ENCODE measurements at regions not wholly inside any gene's neighbourhood (a gene's known extent, or its start where the extent isn't known, plus 50 kb on each side); places are given as distances from the start of the nearest gene placed in this dataset.

DNA sequence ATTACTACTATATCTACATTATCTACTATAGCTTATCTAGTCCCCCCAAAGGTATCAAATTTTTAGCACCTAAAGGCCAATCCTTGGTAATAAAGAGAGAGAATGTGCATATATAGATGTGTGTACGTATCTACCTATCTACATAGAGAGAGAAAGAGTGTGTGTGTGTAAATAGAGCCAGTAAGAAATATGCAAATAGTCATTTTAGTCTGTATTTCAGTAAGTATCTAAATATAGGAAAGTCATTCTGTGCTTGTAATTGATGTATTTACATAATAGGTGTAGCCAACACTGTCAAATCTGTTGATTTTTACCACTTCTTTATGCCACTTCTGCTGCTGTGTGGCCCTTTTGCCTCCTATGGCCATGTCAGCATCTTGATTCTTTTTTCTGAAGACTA is 284.5 kb upstream of the TFPI start:
- ChIA-PET POLR2A (no interaction called here), CTCF (interaction anchor here (1.1 to 2.4 kb wide), 2 partner anchors 255 to 339 kb away, joined by 3 to 11 read pairs; no protein-coding TSS in a partner anchor)
- Histone ChIP-seq H3K36me3 (ENCODE audit: control insufficient read depth in 4 of 4, insufficient read depth in 4 of 4, low read length in 3 of 4) (no peaks in the 10 kb centered on the region), H3K4me1 (ENCODE audit: control extremely low read depth in 1 of 4, control insufficient read depth in 4 of 4, insufficient read depth in 4 of 4, low read length in 3 of 4) (no peaks in the 10 kb centered on the region), H3K9me3 (ENCODE audit: control extremely low read depth in 1 of 5, control insufficient read depth in 4 of 5, insufficient read depth in 2 of 5, low read depth in 1 of 5, low read length in 4 of 5) (no peaks in the 10 kb centered on the region), H3K27me3 (replicated peaks in 2 of 5; ENCODE audit: control insufficient read depth in 4 of 5, insufficient read depth in 5 of 5, low read length in 4 of 5) (no peaks in the 10 kb centered on the region), H3K27ac (ENCODE audit: insufficient read depth in 1 of 2, low read depth in 1 of 2, low read length in 2 of 2, poor library complexity in 1 of 2, severe bottlenecking in 2 of 2) (no peak overlapping the region), H3K4me3 (ENCODE audit: control insufficient read depth in 1 of 7, extremely low read depth in 1 of 7, insufficient read depth in 4 of 7, low read depth in 2 of 7, low read length in 6 of 7) (no peak overlapping the region)
- no CpG with 5 or more reads among the region's 1 CpG for WGBS (ENCODE audit: insufficient coverage)
- DNase-seq: no peak

DNA sequence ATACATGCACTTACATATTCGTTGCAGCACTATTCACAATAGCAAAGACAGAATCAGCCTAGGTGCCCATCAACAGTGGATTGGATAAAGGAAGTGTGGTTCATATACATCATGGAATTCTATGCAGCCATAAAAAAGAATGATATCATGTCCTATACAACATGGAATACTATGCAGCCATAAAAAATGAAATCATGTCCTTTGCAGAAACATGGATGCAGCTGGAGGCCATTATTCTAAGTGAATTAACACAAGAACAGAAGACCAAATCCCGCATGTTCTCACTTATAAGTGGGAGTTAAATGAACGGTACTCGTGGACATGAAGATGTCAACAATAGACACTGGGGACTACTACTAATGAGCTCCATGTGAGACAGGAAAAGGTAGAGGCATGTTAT is 288.1 kb upstream of the TFPI start:
- no peak overlapping the region for H3K27ac ChIP-seq (ENCODE audit: insufficient read depth in 1 of 2, low read depth in 1 of 2, low read length in 2 of 2, poor library complexity in 1 of 2, severe bottlenecking in 2 of 2)
- 93% methylated on average over 3 of the region's 4 CpGs for WGBS (ENCODE audit: insufficient coverage)
- H3K4me3 ChIP-seq (ENCODE audit: control insufficient read depth in 1 of 7, extremely low read depth in 1 of 7, insufficient read depth in 4 of 7, low read depth in 2 of 7, low read length in 6 of 7): no peak overlapping the region
- no peaks in the 10 kb centered on the region for H3K4me1 ChIP-seq (ENCODE audit: control extremely low read depth in 1 of 4, control insufficient read depth in 4 of 4, insufficient read depth in 4 of 4, low read length in 3 of 4)
- POLR2A ChIA-PET: no interaction called here
- H3K9me3 ChIP-seq (ENCODE audit: control extremely low read depth in 1 of 5, control insufficient read depth in 4 of 5, insufficient read depth in 2 of 5, low read depth in 1 of 5, low read length in 4 of 5): no peaks in the 10 kb centered on the region
- no peaks in the 10 kb centered on the region for H3K36me3 ChIP-seq (ENCODE audit: control insufficient read depth in 4 of 4, insufficient read depth in 4 of 4, low read length in 3 of 4)
- DNase-seq: no peak
- peaks cover 0 to under 1% (median 0%) of the 10 kb centered on the region in 5 experiments for H3K27me3 ChIP-seq (replicated peaks in 2 of 5; ENCODE audit: control insufficient read depth in 4 of 5, insufficient read depth in 5 of 5, low read length in 4 of 5)
- CTCF ChIA-PET: interaction anchor here (1.3 to 6.3 kb wide), 7 partner anchors 10 to 347 kb away, joined by 4 to 40 read pairs (median 6); no protein-coding TSS in a partner anchor

DNA sequence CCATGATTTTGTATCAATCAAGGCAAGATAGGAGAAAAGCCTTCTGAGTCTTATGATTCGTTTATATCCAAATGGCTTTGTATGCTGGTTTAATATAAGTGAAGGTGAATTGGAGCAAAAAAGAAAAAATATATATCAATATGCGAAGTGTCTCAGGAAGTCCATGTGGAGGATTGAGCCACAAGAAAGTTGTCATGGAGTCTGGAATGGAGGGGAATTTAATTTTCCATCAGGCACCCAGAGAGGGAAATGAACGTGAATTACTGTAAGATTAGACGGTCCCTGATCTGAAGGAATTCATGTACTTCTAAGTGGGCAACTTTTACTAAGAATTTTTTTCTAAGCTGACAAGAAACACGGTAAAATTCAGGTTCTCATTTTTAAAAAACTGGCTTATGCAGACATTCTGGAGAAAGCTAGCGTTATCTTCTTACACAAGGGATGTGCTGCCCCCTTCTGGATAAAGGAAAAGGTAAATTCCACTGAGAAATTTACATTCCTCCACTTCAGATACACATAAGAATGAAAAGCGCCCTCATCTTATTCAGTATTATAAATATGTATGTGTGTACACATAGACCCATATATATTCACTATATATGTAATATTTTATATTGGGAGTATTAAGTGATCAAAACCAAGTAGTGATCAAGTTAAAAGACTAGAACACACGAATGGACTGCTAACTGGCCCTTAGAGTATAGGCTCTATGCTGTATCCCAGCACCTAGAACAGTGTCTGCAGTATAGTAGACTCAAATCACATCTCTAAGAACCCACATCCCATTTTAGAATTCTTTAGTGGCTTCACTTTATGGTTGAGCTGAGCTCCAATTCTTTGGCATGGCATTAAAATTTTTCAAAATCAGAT is 289.0 kb upstream of the TFPI start:
- 54% methylated on average over 5 of the region's 8 CpGs for WGBS (ENCODE audit: insufficient coverage)
- POLR2A ChIA-PET: no interaction called here
- Histone ChIP-seq H3K27ac (ENCODE audit: insufficient read depth in 1 of 2, low read depth in 1 of 2, low read length in 2 of 2, poor library complexity in 1 of 2, severe bottlenecking in 2 of 2) (no peak overlapping the region), H3K4me3 (ENCODE audit: control insufficient read depth in 1 of 7, extremely low read depth in 1 of 7, insufficient read depth in 4 of 7, low read depth in 2 of 7, low read length in 6 of 7) (no peak overlapping the region), H3K27me3 (replicated peaks in 2 of 5; ENCODE audit: control insufficient read depth in 4 of 5, insufficient read depth in 5 of 5, low read length in 4 of 5) (peaks cover 0 to 3% (median 0%) of the 10 kb centered on the region in 5 experiments), H3K4me1 (ENCODE audit: control extremely low read depth in 1 of 4, control insufficient read depth in 4 of 4, insufficient read depth in 4 of 4, low read length in 3 of 4) (no peaks in the 10 kb centered on the region), H3K9me3 (ENCODE audit: control extremely low read depth in 1 of 5, control insufficient read depth in 4 of 5, insufficient read depth in 2 of 5, low read depth in 1 of 5, low read length in 4 of 5) (no peaks in the 10 kb centered on the region), H3K36me3 (ENCODE audit: control insufficient read depth in 4 of 4, insufficient read depth in 4 of 4, low read length in 3 of 4) (no peaks in the 10 kb centered on the region)
- DNase-seq: peak; percentile 63 to 81 (median 79)
- CTCF ChIA-PET: interaction anchor here (1.0 to 6.3 kb wide), 9 partner anchors 9 to 1564 kb away, joined by 3 to 40 read pairs (median 5); no protein-coding TSS in a partner anchor

DNA sequence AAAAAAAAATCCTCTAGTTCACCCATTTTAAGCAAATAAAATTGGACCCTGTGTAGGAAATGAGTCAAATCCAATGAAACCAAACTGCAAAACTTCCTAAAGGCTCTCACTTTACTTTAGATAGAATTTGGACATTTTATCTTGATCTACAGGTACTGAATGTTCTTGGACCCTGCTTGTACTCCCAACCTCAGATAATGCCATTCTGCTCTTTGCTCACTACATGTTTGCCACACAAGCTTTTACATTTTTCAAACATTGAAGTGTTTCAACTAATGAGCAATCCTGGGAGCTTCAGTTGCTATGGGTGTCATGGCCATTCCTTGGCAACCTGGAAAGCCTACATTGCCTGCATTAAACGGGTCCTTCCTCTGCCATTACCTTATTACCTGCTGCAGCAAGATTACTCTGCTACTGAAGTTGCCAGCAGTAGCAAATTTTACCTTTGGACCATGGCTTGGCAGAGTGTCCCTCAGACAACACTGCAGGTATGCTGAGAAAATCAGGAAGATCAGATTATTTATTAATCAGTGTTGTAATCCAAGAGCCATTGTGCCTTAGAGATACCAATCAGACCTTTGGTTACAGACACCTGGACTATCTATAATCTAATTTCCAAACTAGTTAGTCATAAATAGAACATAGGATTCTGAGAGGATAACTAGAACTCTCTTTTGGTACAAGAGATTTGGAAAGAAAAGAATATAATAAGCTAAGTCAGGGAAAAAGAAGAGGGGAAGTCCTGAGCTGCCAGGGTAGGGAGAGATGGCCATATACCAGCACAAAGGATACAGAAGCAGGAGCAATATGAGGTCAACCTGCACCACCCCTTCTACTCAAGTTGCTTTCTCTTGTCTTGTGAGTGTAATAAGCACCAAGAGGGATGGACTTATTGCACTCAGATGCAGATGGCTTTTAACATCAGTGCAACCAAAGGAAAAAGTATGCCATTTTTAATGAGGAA is 293.3 kb upstream of the TFPI start:
- H3K27me3 ChIP-seq (replicated peaks in 2 of 5; ENCODE audit: control insufficient read depth in 4 of 5, insufficient read depth in 5 of 5, low read length in 4 of 5): peaks cover 0 to 3% (median 0%) of the 10 kb centered on the region in 5 experiments
- no peak for DNase-seq
- ChIA-PET POLR2A (no interaction called here), CTCF (interaction anchor here (2.6 kb wide), 1 partner anchor 348 kb away, joined by 8 read pairs; no protein-coding TSS in a partner anchor)
- no peak overlapping the region for H3K27ac ChIP-seq (ENCODE audit: insufficient read depth in 1 of 2, low read depth in 1 of 2, low read length in 2 of 2, poor library complexity in 1 of 2, severe bottlenecking in 2 of 2)
- no peaks in the 10 kb centered on the region for H3K36me3 ChIP-seq (ENCODE audit: control insufficient read depth in 4 of 4, insufficient read depth in 4 of 4, low read length in 3 of 4)
- H3K4me3 ChIP-seq (ENCODE audit: control insufficient read depth in 1 of 7, extremely low read depth in 1 of 7, insufficient read depth in 4 of 7, low read depth in 2 of 7, low read length in 6 of 7): no peak overlapping the region
- WGBS (ENCODE audit: insufficient coverage): no CpG with 5 or more reads among the region's 1 CpG
- no peaks in the 10 kb centered on the region for H3K4me1 ChIP-seq (ENCODE audit: control extremely low read depth in 1 of 4, control insufficient read depth in 4 of 4, insufficient read depth in 4 of 4, low read length in 3 of 4)
- no peaks in the 10 kb centered on the region for H3K9me3 ChIP-seq (ENCODE audit: control extremely low read depth in 1 of 5, control insufficient read depth in 4 of 5, insufficient read depth in 2 of 5, low read depth in 1 of 5, low read length in 4 of 5)

DNA sequence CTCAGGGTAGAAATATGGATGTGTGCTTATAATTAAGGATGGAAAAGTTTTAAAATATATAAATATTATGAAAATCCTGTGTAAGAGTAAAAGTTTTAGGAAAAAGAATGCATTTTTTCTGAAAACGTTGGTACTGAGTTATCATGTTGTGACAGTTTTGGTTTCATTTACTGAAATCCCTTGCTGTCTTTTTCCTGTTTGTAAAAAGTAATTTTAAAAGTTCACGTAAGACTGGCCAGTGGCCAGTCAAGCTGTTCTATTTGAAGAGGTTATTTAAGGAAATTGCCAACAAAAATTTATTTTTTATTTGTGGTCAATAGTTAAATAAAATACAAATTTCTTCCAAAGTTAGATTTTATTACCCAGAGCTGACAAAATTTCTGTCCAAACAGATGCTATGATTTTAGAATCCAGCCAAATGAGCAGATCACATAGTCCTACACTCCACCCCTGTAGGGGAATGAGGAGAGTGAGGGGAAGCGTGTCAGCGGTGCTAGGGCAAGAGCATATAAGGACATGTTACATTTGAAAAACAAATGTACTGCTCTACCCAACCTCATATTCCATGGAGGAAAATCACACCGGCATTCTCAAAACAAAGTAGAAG is 297.8 kb upstream of the TFPI start:
- Histone ChIP-seq H3K4me3 (ENCODE audit: control insufficient read depth in 1 of 7, extremely low read depth in 1 of 7, insufficient read depth in 4 of 7, low read depth in 2 of 7, low read length in 6 of 7) (no peak overlapping the region), H3K27ac (ENCODE audit: insufficient read depth in 1 of 2, low read depth in 1 of 2, low read length in 2 of 2, poor library complexity in 1 of 2, severe bottlenecking in 2 of 2) (no peak overlapping the region), H3K27me3 (replicated peaks in 2 of 5; ENCODE audit: control insufficient read depth in 4 of 5, insufficient read depth in 5 of 5, low read length in 4 of 5) (peaks cover 0 to 3% (median 0%) of the 10 kb centered on the region in 5 experiments), H3K9me3 (ENCODE audit: control extremely low read depth in 1 of 5, control insufficient read depth in 4 of 5, insufficient read depth in 2 of 5, low read depth in 1 of 5, low read length in 4 of 5) (no peaks in the 10 kb centered on the region), H3K4me1 (ENCODE audit: control extremely low read depth in 1 of 4, control insufficient read depth in 4 of 4, insufficient read depth in 4 of 4, low read length in 3 of 4) (no peaks in the 10 kb centered on the region), H3K36me3 (ENCODE audit: control insufficient read depth in 4 of 4, insufficient read depth in 4 of 4, low read length in 3 of 4) (no peaks in the 10 kb centered on the region)
- WGBS (ENCODE audit: insufficient coverage): 64% methylated on average over 3 of the region's 5 CpGs
- POLR2A ChIA-PET: no interaction called here
- no peak for DNase-seq
- CTCF ChIA-PET: interaction anchor here (1.9 kb wide), 1 partner anchor 9 kb away, joined by 5 read pairs; no protein-coding TSS in a partner anchor

DNA sequence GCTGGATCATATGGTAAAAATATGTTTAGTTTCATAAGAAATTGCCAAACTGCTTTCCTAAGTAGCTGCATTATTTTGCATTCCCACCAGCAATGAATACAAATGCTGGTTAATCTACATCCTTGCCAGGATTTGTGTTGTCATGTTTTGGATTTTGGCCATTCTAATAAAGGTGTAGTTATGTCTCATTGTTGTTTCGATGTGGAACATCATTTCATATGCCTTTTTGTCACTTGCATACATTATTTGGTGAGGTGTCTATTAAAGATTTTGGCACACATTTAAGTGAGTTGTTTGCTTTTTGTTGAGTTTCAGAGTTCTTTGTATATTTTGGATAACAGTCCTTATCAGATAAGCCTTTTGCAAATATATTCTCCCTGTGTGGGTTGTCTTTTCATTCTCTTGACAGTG is 299.2 kb upstream of the TFPI start:
- H3K36me3 ChIP-seq (ENCODE audit: control insufficient read depth in 4 of 4, insufficient read depth in 4 of 4, low read length in 3 of 4): no peaks in the 10 kb centered on the region
- no peaks in the 10 kb centered on the region for H3K27me3 ChIP-seq (replicated peaks in 2 of 5; ENCODE audit: control insufficient read depth in 4 of 5, insufficient read depth in 5 of 5, low read length in 4 of 5)
- WGBS (ENCODE audit: insufficient coverage): no CpG with 5 or more reads among the region's 1 CpG
- no peak for DNase-seq
- ChIA-PET POLR2A (no interaction called here), CTCF (no interaction called here)
- H3K27ac ChIP-seq (ENCODE audit: insufficient read depth in 1 of 2, low read depth in 1 of 2, low read length in 2 of 2, poor library complexity in 1 of 2, severe bottlenecking in 2 of 2): no peak overlapping the region
- H3K4me3 ChIP-seq (ENCODE audit: control insufficient read depth in 1 of 7, extremely low read depth in 1 of 7, insufficient read depth in 4 of 7, low read depth in 2 of 7, low read length in 6 of 7): no peak overlapping the region
- H3K4me1 ChIP-seq (ENCODE audit: control extremely low read depth in 1 of 4, control insufficient read depth in 4 of 4, insufficient read depth in 4 of 4, low read length in 3 of 4): no peaks in the 10 kb centered on the region
- H3K9me3 ChIP-seq (ENCODE audit: control extremely low read depth in 1 of 5, control insufficient read depth in 4 of 5, insufficient read depth in 2 of 5, low read depth in 1 of 5, low read length in 4 of 5): no peaks in the 10 kb centered on the region
